ENCODE measurements at regions not wholly inside any gene's neighbourhood (a gene's known extent, or its start where the extent isn't known, plus 50 kb on each side); places are given as distances from the start of the nearest gene placed in this dataset.

DNA sequence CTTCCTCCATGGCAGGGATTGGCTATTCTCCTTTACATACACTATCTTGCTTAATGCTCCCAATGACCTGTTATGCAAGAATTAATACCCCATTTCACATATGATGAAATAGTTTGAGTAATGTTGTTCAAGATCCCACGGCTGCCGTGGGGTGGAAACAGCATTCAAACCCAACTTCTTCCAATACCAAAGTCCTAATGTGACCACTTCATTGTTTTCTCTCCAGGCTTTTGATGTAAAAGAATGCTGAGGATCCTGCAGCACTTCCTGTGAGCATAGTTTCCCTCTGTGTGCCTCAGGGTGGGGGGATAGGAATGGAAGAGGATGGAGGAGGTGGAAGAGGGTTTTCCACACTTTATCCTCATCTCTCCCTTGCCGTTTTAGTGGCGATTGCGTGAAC is 199.4 kb downstream of the IRS1 start:
- intact Hi-C loops (cut with DNase I): no loop called here
- no peak for DNase-seq
- no peak for ATAC-seq
- no peaks in the 10 kb centered on the region for H3K4me1 ChIP-seq
- no peak for TF ChIP-seq POLR2A (IDR thresholded peaks at IDR 0.05)
- TF ChIP-seq, protein P1, sequence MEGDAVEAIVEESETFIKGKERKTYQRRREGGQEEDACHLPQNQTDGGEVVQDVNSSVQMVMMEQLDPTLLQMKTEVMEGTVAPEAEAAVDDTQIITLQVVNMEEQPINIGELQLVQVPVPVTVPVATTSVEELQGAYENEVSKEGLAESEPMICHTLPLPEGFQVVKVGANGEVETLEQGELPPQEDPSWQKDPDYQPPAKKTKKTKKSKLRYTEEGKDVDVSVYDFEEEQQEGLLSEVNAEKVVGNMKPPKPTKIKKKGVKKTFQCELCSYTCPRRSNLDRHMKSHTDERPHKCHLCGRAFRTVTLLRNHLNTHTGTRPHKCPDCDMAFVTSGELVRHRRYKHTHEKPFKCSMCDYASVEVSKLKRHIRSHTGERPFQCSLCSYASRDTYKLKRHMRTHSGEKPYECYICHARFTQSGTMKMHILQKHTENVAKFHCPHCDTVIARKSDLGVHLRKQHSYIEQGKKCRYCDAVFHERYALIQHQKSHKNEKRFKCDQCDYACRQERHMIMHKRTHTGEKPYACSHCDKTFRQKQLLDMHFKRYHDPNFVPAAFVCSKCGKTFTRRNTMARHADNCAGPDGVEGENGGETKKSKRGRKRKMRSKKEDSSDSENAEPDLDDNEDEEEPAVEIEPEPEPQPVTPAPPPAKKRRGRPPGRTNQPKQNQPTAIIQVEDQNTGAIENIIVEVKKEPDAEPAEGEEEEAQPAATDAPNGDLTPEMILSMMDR (IDR thresholded peaks at IDR 0.05): no peak
- no peaks in the 10 kb centered on the region for H3K36me3 ChIP-seq
- H3K27me3 ChIP-seq: no peaks in the 10 kb centered on the region
- H3K27ac ChIP-seq: no peak overlapping the region
- no peak overlapping the region for H3K4me3 ChIP-seq
- no peaks in the 10 kb centered on the region for H3K9me3 ChIP-seq
- 65% methylated on average over 5 of the region's 5 CpGs for WGBS (ENCODE audit: insufficient coverage, low coverage, low lambda C conversion rate, missing lambda C conversion rate)

DNA sequence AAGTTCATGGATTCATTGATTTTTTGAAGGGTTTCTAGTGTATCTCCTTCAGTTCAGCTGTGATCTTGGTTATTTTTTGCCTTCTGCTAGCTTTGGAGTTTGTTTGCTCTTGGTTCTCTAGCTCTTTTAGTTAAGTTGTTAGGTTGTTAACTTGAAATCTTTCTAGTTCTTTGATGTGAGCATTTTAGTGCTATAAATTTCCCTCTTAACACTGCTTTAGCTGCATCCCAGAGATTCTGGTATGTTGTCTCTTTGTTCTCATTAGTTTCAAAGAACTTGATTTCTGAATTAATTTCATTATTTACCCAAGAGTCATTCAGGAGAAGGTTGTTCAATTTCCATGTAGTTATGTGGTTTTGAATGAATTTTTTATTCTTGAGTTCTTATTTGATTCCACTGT is 210.6 kb downstream of the IRS1 start:
- ATAC-seq (no peak), DNase-seq (no peak)
- TF ChIP-seq, protein P1 (IDR thresholded peaks at IDR 0.05): no peak
- no peak for TF ChIP-seq POLR2A (IDR thresholded peaks at IDR 0.05)
- Histone ChIP-seq H3K4me1 (peaks cover 0 to 14% (median 0%) of the 10 kb centered on the region in 4 donors), H3K36me3 (no peaks in the 10 kb centered on the region), H3K4me3 (no peak overlapping the region), H3K9me3 (no peaks in the 10 kb centered on the region), H3K27ac (no peak overlapping the region), H3K27me3 (no peaks in the 10 kb centered on the region)
- intact Hi-C loops (cut with DNase I): no loop called here

GRCh38 chr2:226585130-226585561 is 214.5 kb downstream of the IRS1 start:
- no peak overlapping the region for H3K4me3 ChIP-seq
- no peaks in the 10 kb centered on the region for H3K27me3 ChIP-seq
- TF ChIP-seq, protein P1 (IDR thresholded peaks at IDR 0.05): no peak
- no peak for TF ChIP-seq POLR2A (IDR thresholded peaks at IDR 0.05)
- peak overlapping the region in 1 of 3 donors; percentile 79 for H3K27ac ChIP-seq
- no peaks in the 10 kb centered on the region for H3K9me3 ChIP-seq
- intact Hi-C loops (cut with DNase I): no loop called here
- H3K4me1 ChIP-seq: peaks cover 0 to 21% (median 0%) of the 10 kb centered on the region in 4 donors
- DNase-seq (peak in 1 of 3 donors; percentile 56), ATAC-seq (peak; percentile 78 to 93 (median 84))
- no peaks in the 10 kb centered on the region for H3K36me3 ChIP-seq
- WGBS (ENCODE audit: insufficient coverage, low coverage, low lambda C conversion rate, missing lambda C conversion rate): 6% methylated on average over 1 of the region's 1 CpG

DNA sequence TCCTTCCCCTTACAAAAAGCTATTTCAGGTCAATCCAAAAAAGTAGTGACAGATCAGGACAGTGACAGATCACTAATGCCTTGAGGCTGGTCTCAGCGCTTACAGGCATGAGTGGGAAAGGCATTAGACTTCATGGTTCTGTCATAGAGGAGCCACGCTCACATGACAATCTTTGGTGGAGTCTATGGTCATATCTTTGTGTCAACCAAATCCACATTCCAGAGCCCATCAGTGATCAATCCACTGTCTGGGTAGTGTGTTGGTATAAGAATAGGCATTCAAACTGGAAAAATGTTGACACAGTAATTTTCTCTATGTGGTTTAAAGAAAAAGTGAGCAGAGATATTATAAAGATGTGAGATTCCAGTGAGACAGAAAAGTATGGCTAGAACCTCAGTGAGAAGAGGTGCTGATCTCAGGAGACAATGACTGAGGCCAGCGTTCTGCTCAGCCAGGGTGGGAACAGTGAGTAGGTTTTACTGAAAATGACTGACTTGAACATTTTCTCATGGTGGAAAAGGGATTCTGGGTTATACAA is 215.0 kb downstream of the IRS1 start:
- TF ChIP-seq POLR2A (IDR thresholded peaks at IDR 0.05): no peak
- TF ChIP-seq, protein P1 (IDR thresholded peaks at IDR 0.05): no peak
- WGBS (ENCODE audit: insufficient coverage, low coverage, low lambda C conversion rate, missing lambda C conversion rate): 87% methylated on average over 3 of the region's 3 CpGs
- Histone ChIP-seq H3K9me3 (no peaks in the 10 kb centered on the region), H3K27ac (peak overlapping the region in 1 of 3 donors; percentile 79), H3K4me3 (no peak overlapping the region), H3K36me3 (no peaks in the 10 kb centered on the region), H3K4me1 (peaks cover 0 to 21% (median 0%) of the 10 kb centered on the region in 4 donors), H3K27me3 (no peaks in the 10 kb centered on the region)
- DNase-seq (no peak), ATAC-seq (no peak)
- intact Hi-C loops (cut with DNase I): no loop called here

DNA sequence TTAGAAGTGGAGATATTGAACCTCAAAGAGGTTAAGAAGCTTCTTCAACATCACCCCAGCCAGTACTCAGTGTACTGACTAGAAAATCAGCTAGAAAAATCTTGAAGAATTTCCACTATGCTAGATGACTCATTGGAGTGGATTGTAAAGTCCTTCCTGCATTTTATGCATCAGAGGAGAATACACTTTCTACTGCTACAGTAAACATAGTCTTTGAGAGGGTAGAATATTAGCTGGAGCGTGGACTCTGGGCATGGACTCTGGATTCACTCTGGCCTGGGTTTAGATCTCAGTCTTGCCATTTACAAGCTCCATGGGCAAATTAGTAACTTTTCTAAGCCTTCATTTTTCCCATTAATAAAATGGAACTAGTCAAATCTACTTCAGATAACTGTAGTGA is 215.9 kb downstream of the IRS1 start:
- no peak for TF ChIP-seq POLR2A (IDR thresholded peaks at IDR 0.05)
- TF ChIP-seq, protein P1 (IDR thresholded peaks at IDR 0.05): no peak
- ATAC-seq (peak in 2 of 4 donors; percentile 35 to 61), DNase-seq (no peak)
- H3K27ac ChIP-seq: peak overlapping the region in 1 of 3 donors; percentile 79
- H3K9me3 ChIP-seq: no peaks in the 10 kb centered on the region
- H3K36me3 ChIP-seq: no peaks in the 10 kb centered on the region
- peaks cover 0 to 26% (median 0%) of the 10 kb centered on the region in 4 donors for H3K4me1 ChIP-seq
- H3K4me3 ChIP-seq: no peak overlapping the region
- 33% methylated on average over 1 of the region's 1 CpG for WGBS (ENCODE audit: insufficient coverage, low coverage, low lambda C conversion rate, missing lambda C conversion rate)
- intact Hi-C loops (cut with DNase I): no loop called here
- H3K27me3 ChIP-seq: no peaks in the 10 kb centered on the region
